ENCODE measurements at regions not wholly inside any gene's neighbourhood (a gene's known extent, or its start where the extent isn't known, plus 50 kb on each side); places are given as distances from the start of the nearest gene placed in this dataset.

DNA sequence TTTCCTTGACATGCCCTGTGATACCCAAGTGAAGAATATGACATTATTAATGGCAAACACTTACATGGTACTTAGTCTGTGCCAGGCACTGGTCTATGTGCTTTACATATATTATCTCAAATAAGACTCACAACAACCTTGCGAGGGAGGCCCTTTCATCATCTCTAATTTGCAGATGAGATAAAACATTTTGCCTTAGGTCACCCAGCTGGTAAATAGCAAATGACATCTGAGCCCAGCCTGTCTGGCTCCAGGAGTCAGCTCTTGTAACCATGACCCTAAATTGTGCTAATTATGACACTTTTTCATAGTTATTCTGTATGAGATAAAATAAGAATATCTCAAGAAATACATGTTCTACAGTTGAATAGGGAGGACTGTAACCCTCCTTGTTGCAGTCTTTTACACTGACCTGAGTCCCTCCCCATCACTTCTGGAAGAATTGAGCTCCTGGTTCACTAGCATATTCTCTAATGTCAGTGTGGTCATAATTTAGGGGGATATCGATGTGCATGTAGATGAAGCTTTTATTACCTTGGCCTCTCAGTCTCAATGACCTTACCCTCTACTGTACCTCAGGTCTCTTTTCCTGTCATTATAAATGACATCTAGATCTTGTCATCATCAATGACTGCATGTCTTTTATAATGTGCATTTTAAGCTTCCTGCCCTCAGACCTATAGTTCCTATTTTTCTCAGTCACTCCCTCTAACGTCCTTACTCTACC lies 126.1 kb upstream of the HAPLN1 start (continued):
- TF ChIP-seq, protein P1, sequence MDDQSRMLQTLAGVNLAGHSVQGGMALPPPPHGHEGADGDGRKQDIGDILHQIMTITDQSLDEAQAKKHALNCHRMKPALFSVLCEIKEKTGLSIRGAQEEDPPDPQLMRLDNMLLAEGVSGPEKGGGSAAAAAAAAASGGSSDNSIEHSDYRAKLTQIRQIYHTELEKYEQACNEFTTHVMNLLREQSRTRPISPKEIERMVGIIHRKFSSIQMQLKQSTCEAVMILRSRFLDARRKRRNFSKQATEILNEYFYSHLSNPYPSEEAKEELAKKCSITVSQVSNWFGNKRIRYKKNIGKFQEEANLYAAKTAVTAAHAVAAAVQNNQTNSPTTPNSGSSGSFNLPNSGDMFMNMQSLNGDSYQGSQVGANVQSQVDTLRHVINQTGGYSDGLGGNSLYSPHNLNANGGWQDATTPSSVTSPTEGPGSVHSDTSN (IDR thresholded peaks at IDR 0.05) = no peak
- no peak for TF ChIP-seq NFIC (IDR thresholded peaks at IDR 0.05; ENCODE audit: borderline replicate concordance)
- TF ChIP-seq GABPA (IDR thresholded peaks at IDR 0.05; ENCODE audit: low read depth) = no peak
- no peak for TF ChIP-seq MAX (IDR thresholded peaks at IDR 0.05; ENCODE audit: low read depth)
- TF ChIP-seq SMC3 (IDR thresholded peaks at IDR 0.05; ENCODE audit: low read depth, low read length) = no peak
- TF ChIP-seq RFX5 (IDR thresholded peaks at IDR 0.05; ENCODE audit: low read length) = no peak
- TF ChIP-seq TAF1 (IDR thresholded peaks at IDR 0.05; ENCODE audit: borderline replicate concordance, low read depth, low read length) = no peak
- no peak for TF ChIP-seq RXRA (IDR thresholded peaks at IDR 0.05; ENCODE audit: borderline replicate concordance, low read depth)
- no peak for TF ChIP-seq USF1 (IDR thresholded peaks at IDR 0.05; ENCODE audit: borderline replicate concordance, low read depth)
- TF ChIP-seq TCF12 (IDR thresholded peaks at IDR 0.05) = no peak
- peak; percentile 35; the same call in 1 of the 2 replicates for TF ChIP-seq RCOR1 (IDR thresholded peaks at IDR 0.05; ENCODE audit: low read length)
- TF ChIP-seq FOSL2 (IDR thresholded peaks at IDR 0.05; ENCODE audit: borderline replicate concordance, low read depth) = no peak
- no peak for TF ChIP-seq IRF3 (IDR thresholded peaks at IDR 0.05; ENCODE audit: low read depth, low read length)
- TF ChIP-seq YY1 (IDR thresholded peaks at IDR 0.05; ENCODE audit: low read depth) = no peak
- TF ChIP-seq, protein P2, sequence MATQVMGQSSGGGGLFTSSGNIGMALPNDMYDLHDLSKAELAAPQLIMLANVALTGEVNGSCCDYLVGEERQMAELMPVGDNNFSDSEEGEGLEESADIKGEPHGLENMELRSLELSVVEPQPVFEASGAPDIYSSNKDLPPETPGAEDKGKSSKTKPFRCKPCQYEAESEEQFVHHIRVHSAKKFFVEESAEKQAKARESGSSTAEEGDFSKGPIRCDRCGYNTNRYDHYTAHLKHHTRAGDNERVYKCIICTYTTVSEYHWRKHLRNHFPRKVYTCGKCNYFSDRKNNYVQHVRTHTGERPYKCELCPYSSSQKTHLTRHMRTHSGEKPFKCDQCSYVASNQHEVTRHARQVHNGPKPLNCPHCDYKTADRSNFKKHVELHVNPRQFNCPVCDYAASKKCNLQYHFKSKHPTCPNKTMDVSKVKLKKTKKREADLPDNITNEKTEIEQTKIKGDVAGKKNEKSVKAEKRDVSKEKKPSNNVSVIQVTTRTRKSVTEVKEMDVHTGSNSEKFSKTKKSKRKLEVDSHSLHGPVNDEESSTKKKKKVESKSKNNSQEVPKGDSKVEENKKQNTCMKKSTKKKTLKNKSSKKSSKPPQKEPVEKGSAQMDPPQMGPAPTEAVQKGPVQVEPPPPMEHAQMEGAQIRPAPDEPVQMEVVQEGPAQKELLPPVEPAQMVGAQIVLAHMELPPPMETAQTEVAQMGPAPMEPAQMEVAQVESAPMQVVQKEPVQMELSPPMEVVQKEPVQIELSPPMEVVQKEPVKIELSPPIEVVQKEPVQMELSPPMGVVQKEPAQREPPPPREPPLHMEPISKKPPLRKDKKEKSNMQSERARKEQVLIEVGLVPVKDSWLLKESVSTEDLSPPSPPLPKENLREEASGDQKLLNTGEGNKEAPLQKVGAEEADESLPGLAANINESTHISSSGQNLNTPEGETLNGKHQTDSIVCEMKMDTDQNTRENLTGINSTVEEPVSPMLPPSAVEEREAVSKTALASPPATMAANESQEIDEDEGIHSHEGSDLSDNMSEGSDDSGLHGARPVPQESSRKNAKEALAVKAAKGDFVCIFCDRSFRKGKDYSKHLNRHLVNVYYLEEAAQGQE (IDR thresholded peaks at IDR 0.05; ENCODE audit: low read depth, low read length) = no peak
- no peak for TF ChIP-seq EZH2phosphoT487 (IDR thresholded peaks at IDR 0.05; ENCODE audit: borderline replicate concordance, low read depth)
- TF ChIP-seq SIN3A (IDR thresholded peaks at IDR 0.05; ENCODE audit: borderline replicate concordance, low read depth, low read length) = no peak
- no peak for TF ChIP-seq USF2 (IDR thresholded peaks at IDR 0.05; ENCODE audit: borderline replicate concordance, low read depth, low read length)
- TF ChIP-seq GATA2 (CRISPR knock-in tag; IDR thresholded peaks at IDR 0.05) = peak; percentile 78
- no peak for TF ChIP-seq RAD21 (IDR thresholded peaks at IDR 0.05; ENCODE audit: low read length)

Measured in SK-N-SH (cell line).